K562 (cell line): ENCODE measurements at regions not wholly inside any gene's neighbourhood (a gene's known extent, or its start where the extent isn't known, plus 50 kb on each side); places are given as distances from the start of the nearest gene placed in this dataset.

Source experiments
- ATAC-seq: fragments of 200-7000 bp; cut with Tn5 transposase; 3 replicates; pipeline ENCODE4 v1.9.1; 2020; ENCODE audit warnings: moderate library complexity
- BruUV-seq: library from RNA; stranded (reverse); fragments of 400-500 nt; replicated peaks from 2 replicates; lab custom pipeline; 2021; lab: Mats Ljungman, UMichigan
- CTCF ChIA-PET: fragments of 300-600 bp; formaldehyde crosslinking; extraction: SDS; loops from one replicate; lab custom pipeline; 2021; ENCODE audit warnings: low intra/inter-chr PET ratio; lab: Yijun Ruan, JAX
- POLR2A ChIA-PET: fragments of 300-600, 350-650 bp; sonication (Branson Sonifier 250); formaldehyde crosslinking; extraction: SDS; loops from one replicate; lab custom pipeline; 2021; ENCODE audit warnings: antibody characterized with exemption, inconsistent platforms; lab: Yijun Ruan, JAX
- DNase-seq, 4 experiments: peaks; one replicate each; pipeline versions ENCODE4 v3.0.0 to v3.0.0-alpha.2; 2011 to 2018; ENCODE audit warnings: low spot score in 3 of 4, mixed read lengths in 3 of 4; ENCODE audit errors: extremely low read depth in 1 of 4
- FAIRE-seq: peaks from 2 replicates; lab custom pipeline; 2011; peaks lifted over from hg19 to GRCh38; lab: Jason Lieb, UNC
- H2AFZ ChIP-seq: 2 replicates; pipeline ENCODE4 v1.6.0; 2011; ENCODE audit warnings: low read depth, low read length, control low read depth, inconsistent platforms
- H3K27ac ChIP-seq: fragments of 200-600 bp; 3 replicates; pipeline ENCODE4 v1.8.0; 2011; ENCODE audit warnings: low read depth, mild to moderate bottlenecking, control low read depth, inconsistent platforms, low read length, moderate library complexity, mixed read lengths; ENCODE audit errors: extremely low read depth
- H3K27me3 ChIP-seq, 2 experiments: fragments of 300-600 bp in 1 of 2; 2 replicates in 1 of 2; 3 replicates in 1 of 2; pipeline versions ENCODE4 v1.6.0 to v1.8.0; 2011; ENCODE audit warnings: inconsistent platforms in 2 of 2, low read length in 2 of 2, mild to moderate bottlenecking in 1 of 2, mixed read lengths in 1 of 2, moderate library complexity in 1 of 2; ENCODE audit not compliant: control insufficient read depth in 2 of 2, insufficient read depth in 2 of 2
- H3K36me3 ChIP-seq: fragments of 300-600 bp; 3 replicates; pipeline ENCODE4 v1.8.0; 2011; ENCODE audit warnings: mild to moderate bottlenecking, low read length, inconsistent platforms; ENCODE audit not compliant: control insufficient read depth, insufficient read depth
- H3K4me1 ChIP-seq, 2 experiments: fragments of 200-600 bp in 1 of 2; replicated peaks in 1 of 2; 2 replicates in 1 of 2; 3 replicates in 1 of 2; pipeline versions ENCODE4 v1.5.1 to v1.8.0; 2011; ENCODE audit warnings: inconsistent platforms in 2 of 2, low read length in 2 of 2, mild to moderate bottlenecking in 1 of 2, mixed read lengths in 1 of 2, moderate library complexity in 1 of 2; ENCODE audit not compliant: control insufficient read depth in 2 of 2, insufficient read depth in 2 of 2
- H3K4me2 ChIP-seq: 2 replicates; pipeline ENCODE4 v1.6.1; 2011; ENCODE audit warnings: low read length, control low read depth, inconsistent platforms, mixed read lengths; ENCODE audit not compliant: insufficient read depth
- H3K4me3 ChIP-seq: fragments of 200-600 bp; sonication (generic), shearing (Covaris generic); 2 replicates; pipeline ENCODE4 v1.5.1; 2016; ENCODE audit warnings: control low read depth, inconsistent platforms
- H3K79me2 ChIP-seq: fragments of 200-600 bp; 3 replicates; pipeline ENCODE4 v1.8.0; 2011; ENCODE audit warnings: low read length, inconsistent platforms; ENCODE audit not compliant: control insufficient read depth, insufficient read depth
- H3K9ac ChIP-seq, 2 experiments: 2 replicates each; pipeline versions ENCODE4 v1.6.0 to v1.6.1; 2011; ENCODE audit warnings: low read depth in 2 of 2, low read length in 2 of 2, control low read depth in 1 of 2, inconsistent platforms in 1 of 2, mild to moderate bottlenecking in 1 of 2, mixed read lengths in 1 of 2; ENCODE audit not compliant: insufficient read depth in 1 of 2
- H3K9me1 ChIP-seq: one replicate; pipeline ENCODE4 v1.6.0; 2011; ENCODE audit warnings: inconsistent platforms, mild to moderate bottlenecking, low read length, moderate library complexity; ENCODE audit not compliant: control insufficient read depth, insufficient read depth
- H3K9me3 ChIP-seq: replicated peaks from 2 replicates; pipeline ENCODE4 v1.5.1; 2011; ENCODE audit warnings: low read depth, low read length, inconsistent platforms; ENCODE audit not compliant: control insufficient read depth, insufficient read depth
- H4K20me1 ChIP-seq: replicated peaks from 2 replicates; pipeline ENCODE4 v1.6.1; 2011; ENCODE audit warnings: low read length, inconsistent platforms, mixed read lengths; ENCODE audit not compliant: control insufficient read depth, insufficient read depth
- ARID1B ChIP-seq: fragments of 450-650 bp; IDR thresholded peaks from 2 replicates; pipeline ENCODE4 v1.6.1; 2016; ENCODE audit warnings: antibody characterized with exemption, mild to moderate bottlenecking, inconsistent platforms
- BDP1 ChIP-seq: IDR thresholded peaks from 3 replicates; pipeline ENCODE4 v1.6.1; 2011; ENCODE audit not compliant: insufficient read length, insufficient read depth
- BRCA1 ChIP-seq, 2 experiments: fragments of 450-650 bp in 1 of 2; sonication (generic) in 1 of 2; formaldehyde crosslinking in 1 of 2; IDR thresholded peaks; 2 replicates each; pipeline versions ENCODE4 v1.5.0 to v1.6.1; 2017 to 2020; ENCODE audit warnings: mild to moderate bottlenecking in 1 of 2, missing genetic modification reagents in 1 of 2
- CEBPG ChIP-seq, 3 experiments: fragments of 200-800 bp in 1 of 3; sonication (Bioruptor generic) in 1 of 3; sonication (generic) in 1 of 3; formaldehyde crosslinking in 1 of 3; IDR thresholded peaks in 2 of 3; conservative IDR thresholded peaks in 1 of 3; 2 replicates each; pipeline versions ENCODE4 v1.6.1 to v1.8.0; 2016 to 2022; ENCODE audit warnings: missing compliant biosample characterization in 2 of 3, missing genetic modification characterization in 2 of 3, mild to moderate bottlenecking in 1 of 3, missing genetic modification reagents in 1 of 3
- ELF1 ChIP-seq: fragments of 200-800 bp; sonication (Bioruptor generic); IDR thresholded peaks from 2 replicates; pipeline ENCODE4 v1.6.1; 2016; ENCODE audit warnings: missing genetic modification characterization, missing compliant biosample characterization
- MBD1 ChIP-seq: fragments of 250-450 bp; sonication (Bioruptor Pico); IDR thresholded peaks from 2 replicates; pipeline ENCODE4 v1.8.0; 2022; ENCODE audit warnings: inconsistent platforms
- NR2C2 ChIP-seq, 2 experiments: fragments of 200-800 bp in 1 of 2; sonication (Bioruptor generic) in 1 of 2; sonication (generic) in 1 of 2; formaldehyde crosslinking in 1 of 2; IDR thresholded peaks; 2 replicates each; pipeline versions ENCODE4 v1.6.1 to v1.8.0; 2016 to 2022; ENCODE audit warnings: mild to moderate bottlenecking in 1 of 2, missing compliant biosample characterization in 1 of 2, missing genetic modification characterization in 1 of 2, missing genetic modification reagents in 1 of 2
- TAF9B ChIP-seq: fragments of 450-650 bp; IDR thresholded peaks from 2 replicates; pipeline ENCODE4 v1.6.1; 2018; ENCODE audit warnings: mild to moderate bottlenecking; ENCODE audit not compliant: partially characterized antibody
- TCF15 ChIP-seq: fragments of 250-450 bp; sonication (Bioruptor Pico); IDR thresholded peaks from 2 replicates; pipeline ENCODE4 v1.8.0; 2022; ENCODE audit warnings: moderate library complexity, mild to moderate bottlenecking, inconsistent platforms
- THAP7 ChIP-seq: fragments of 250-450 bp; sonication (Bioruptor Pico); IDR thresholded peaks from 2 replicates; pipeline ENCODE4 v1.5.0; 2021
- TRIM24 ChIP-seq, 2 experiments: fragments of 450-650 bp; IDR thresholded peaks; 2 replicates each; pipeline ENCODE4 v1.6.1; 2016
- USF1 ChIP-seq: sonication (generic); formaldehyde crosslinking; IDR thresholded peaks from 2 replicates; pipeline ENCODE4 v1.9.0; 2022; ENCODE audit warnings: mild to moderate bottlenecking, missing genetic modification reagents
- WHSC1 ChIP-seq: IDR thresholded peaks from one replicate; pipeline ENCODE4 v1.6.1; 2012; ENCODE audit warnings: low read length, control low read depth, inconsistent platforms
- ZNF175 ChIP-seq: fragments of 200-800 bp; sonication (Bioruptor generic); IDR thresholded peaks from 2 replicates; pipeline ENCODE4 v1.6.1; 2016; ENCODE audit warnings: low read depth, mild to moderate bottlenecking, missing genetic modification characterization, missing compliant biosample characterization
- ZNF263 ChIP-seq: sonication (generic); formaldehyde crosslinking; IDR thresholded peaks from 2 replicates; pipeline ENCODE4 v1.8.0; 2022; ENCODE audit warnings: mild to moderate bottlenecking, missing genetic modification reagents, borderline replicate concordance
- ZNF277 ChIP-seq: fragments of 250-450 bp; sonication (Bioruptor Pico); IDR thresholded peaks from 2 replicates; pipeline ENCODE4 v1.8.0; 2022; ENCODE audit warnings: inconsistent platforms, mild to moderate bottlenecking, moderate library complexity, borderline replicate concordance
- ZNF347 ChIP-seq: fragments of 450-650 bp; formaldehyde crosslinking; IDR thresholded peaks from 2 replicates; pipeline ENCODE4 v1.4.0; 2020; ENCODE audit warnings: low read depth, mild to moderate bottlenecking, moderate library complexity
- WGBS: fragments of 100-300 bp; shearing (Covaris generic); methylation state at CpG from one replicate; pipeline ENCODE4 v1.1.6; 2016; ENCODE audit warnings: low coverage, mixed read lengths; ENCODE audit not compliant: insufficient coverage; ENCODE audit errors: missing lambda C conversion rate; 5-methylcytosine and 5-hydroxymethylcytosine counted together
- in situ Hi-C: fragments of 300-500 bp; cut with MboI; formaldehyde crosslinking; loops from 4 replicates; pipeline ENCODE4 v1.15.0; 2018; ENCODE audit warnings: inconsistent platforms, mixed read lengths
- intact Hi-C: fragments of 100-400 bp; cut with micrococcal nuclease; formaldehyde crosslinking; loops from 2 replicates; pipeline ENCODE4 v1.14.2; 2022

GRCh38 chr1:55363268-55363667, 148.1 kb upstream of the USP24 start:
- FAIRE-seq (no peak), DNase-seq (no peak), ATAC-seq (no peak)
- no peaks in the 10 kb centered on the region for H3K9me1 ChIP-seq
- no peak overlapping the region for H2AFZ ChIP-seq
- intact Hi-C loops = no loop called here
- CTCF ChIA-PET = no interaction called here
- no peaks in the 10 kb centered on the region for H3K36me3 ChIP-seq
- no peaks in the 10 kb centered on the region for H3K4me1 ChIP-seq
- H3K27me3 ChIP-seq = peaks cover 2 to 12% of the 10 kb centered on the region in 2 experiments; a peak in 2 of 5 replicates
- in situ Hi-C loops = no loop called here
- no TSS peak for BruUV-seq
- H3K27ac ChIP-seq = no peak overlapping the region
- POLR2A ChIA-PET = interaction anchor here (0.7 to 1.0 kb wide), 2 partner anchors 9 to 15 kb away, joined by 4 read pairs; no protein-coding TSS in a partner anchor
- H3K4me2 ChIP-seq = no peak overlapping the region
- no peak overlapping the region for H3K9ac ChIP-seq
- no peaks in the 10 kb centered on the region for H4K20me1 ChIP-seq
- 13% methylated on average over 1 of the region's 1 CpG for WGBS
- no peaks in the 10 kb centered on the region for H3K79me2 ChIP-seq
- H3K9me3 ChIP-seq = no peaks in the 10 kb centered on the region
- H3K4me3 ChIP-seq = no peak overlapping the region
- TF ChIP-seq TCF15 (no peak), THAP7 (CRISPR knock-in tag) (no peak), BDP1 (no peak), TAF9B (no peak), NR2C2 (CRISPR knock-in tag; IDR thresholded peaks at IDR 0.05) (no peak), NR2C2 (tag; IDR thresholded peaks at IDR 0.05) (peak; percentile 5; the same call in 1 of the 2 replicates), ZNF277 (no peak), CEBPG (CRISPR knock-in tag; IDR thresholded peaks at IDR 0.05) (no peak), CEBPG (tag; conservative IDR thresholded peaks at IDR 0.05 in 1 of 2, IDR thresholded peaks at IDR 0.05 in 1 of 2) (no peak), USF1 (CRISPR knock-in tag) (no peak), MBD1 (CRISPR knock-in tag) (no peak), ARID1B (peak; percentile 12; the same call in 1 of the 2 replicates), ZNF175 (CRISPR knock-in tag) (peak; percentile 34; the same call in 1 of the 2 replicates), ELF1 (no peak), ZNF347 (CRISPR knock-in tag) (no peak), BRCA1 (IDR thresholded peaks at IDR 0.05) (no peak), BRCA1 (CRISPR knock-in tag; IDR thresholded peaks at IDR 0.05) (no peak), TRIM24 (IDR thresholded peaks at IDR 0.05) (no peak), WHSC1 (no peak), ZNF263 (no peak)
